ENCODE measurements at regions not wholly inside any gene's neighbourhood (a gene's known extent, or its start where the extent isn't known, plus 50 kb on each side); places are given as distances from the start of the nearest gene placed in this dataset.

GRCh38 chr2:216279031-216279430, 93.3 kb downstream of the MARCHF4 start:
- TF ChIP-seq ZNF274 (IDR thresholded peaks at IDR 0.05; ENCODE audit: low read depth, low read length) = no peak
- no peak for TF ChIP-seq YY1 (IDR thresholded peaks at IDR 0.05; ENCODE audit: insufficient read depth, insufficient read length)
